ENCODE measurements at regions not wholly inside any gene's neighbourhood (a gene's known extent, or its start where the extent isn't known, plus 50 kb on each side); places are given as distances from the start of the nearest gene placed in this dataset.

DNA sequence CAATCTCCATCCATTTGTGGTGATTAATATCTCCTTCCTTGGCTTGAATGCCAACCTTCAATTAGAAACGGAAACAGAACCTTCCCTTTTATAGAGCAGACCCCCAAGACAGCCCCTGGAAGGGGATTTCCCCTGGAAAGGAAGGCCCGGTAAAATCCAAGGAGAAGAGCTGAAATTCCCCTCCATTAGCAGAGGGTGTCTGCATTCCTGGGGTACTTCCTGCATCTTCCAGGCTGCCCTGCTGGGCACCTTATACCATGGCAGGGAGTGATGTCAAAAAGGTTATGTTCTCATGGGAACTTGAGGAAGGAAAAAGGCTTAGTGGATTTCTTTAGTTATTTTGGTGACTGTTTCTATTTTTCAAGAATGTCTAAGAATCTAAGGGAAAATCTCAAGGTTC lies 116.7 kb upstream of the NEO1 start:
- no peak for TF ChIP-seq CTCF (IDR thresholded peaks at IDR 0.05)

GRCh38 chr15:72934921-72935320 lies 117.3 kb upstream of the NEO1 start:
- no peak for TF ChIP-seq CTCF (IDR thresholded peaks at IDR 0.05)

DNA sequence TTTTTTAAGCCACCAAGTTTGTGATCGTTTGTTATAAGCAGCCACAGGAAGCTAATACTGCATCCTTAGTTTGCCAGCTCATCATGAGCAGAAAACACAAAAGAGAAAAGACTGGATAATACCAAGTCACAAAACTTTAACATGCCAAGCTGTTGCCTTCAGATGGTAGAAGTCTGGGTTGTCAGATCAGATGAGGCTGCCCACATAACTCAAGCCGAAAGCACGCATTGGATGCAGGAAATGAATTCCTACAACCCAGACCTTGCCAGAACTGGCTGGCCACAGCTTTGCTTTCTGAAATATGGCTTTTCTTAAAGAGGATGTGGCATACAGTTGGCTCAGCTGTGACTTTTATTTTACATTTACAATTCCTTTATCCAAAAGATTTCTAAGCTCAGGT lies 118.3 kb upstream of the NEO1 start:
- no peak for TF ChIP-seq CTCF (IDR thresholded peaks at IDR 0.05)

DNA sequence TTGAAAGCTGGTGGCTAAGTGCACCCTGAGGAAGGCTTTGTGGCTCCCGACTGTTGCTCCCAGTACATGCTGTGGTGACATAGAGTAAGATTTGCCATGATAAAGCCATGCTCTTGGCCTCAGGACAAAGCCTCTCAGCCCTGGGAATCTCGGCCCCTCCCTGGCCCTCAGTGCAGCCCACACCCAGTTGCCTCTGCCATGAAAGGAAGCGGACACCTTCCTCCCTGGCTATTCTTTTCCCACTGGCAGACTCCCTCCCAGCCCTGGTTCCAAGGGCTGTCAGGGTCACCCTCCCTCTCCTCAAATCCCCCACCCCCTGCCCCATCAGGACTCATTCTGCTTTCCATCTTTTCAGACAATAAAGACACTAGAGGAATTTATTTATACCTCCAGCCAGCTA lies 119.8 kb upstream of the NEO1 start:
- TF ChIP-seq CTCF (IDR thresholded peaks at IDR 0.05), result no peak

GRCh38 chr15:72927451-72927850 lies 124.8 kb upstream of the NEO1 start:
- no peak for TF ChIP-seq CTCF (IDR thresholded peaks at IDR 0.05)

DNA sequence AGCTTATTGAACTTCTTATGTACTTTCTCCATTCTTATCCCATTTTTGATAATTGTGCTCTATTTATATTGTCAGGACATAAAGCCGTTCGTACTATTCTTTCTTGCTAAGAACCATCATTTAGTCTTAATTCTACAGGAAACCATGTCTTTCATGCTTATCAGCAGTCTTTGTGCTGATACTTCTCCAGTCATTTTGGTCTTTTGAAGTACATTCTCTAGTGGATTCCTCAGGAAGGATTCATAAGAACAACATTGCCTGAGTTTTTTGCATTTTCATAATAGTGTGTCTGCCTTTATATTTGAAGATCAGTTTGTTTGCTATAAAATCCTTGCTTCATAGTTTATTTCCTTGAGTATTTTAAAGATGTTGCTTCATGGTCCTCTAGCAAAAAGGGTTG lies 126.6 kb upstream of the NEO1 start:
- TF ChIP-seq CTCF (IDR thresholded peaks at IDR 0.05), result no peak

DNA sequence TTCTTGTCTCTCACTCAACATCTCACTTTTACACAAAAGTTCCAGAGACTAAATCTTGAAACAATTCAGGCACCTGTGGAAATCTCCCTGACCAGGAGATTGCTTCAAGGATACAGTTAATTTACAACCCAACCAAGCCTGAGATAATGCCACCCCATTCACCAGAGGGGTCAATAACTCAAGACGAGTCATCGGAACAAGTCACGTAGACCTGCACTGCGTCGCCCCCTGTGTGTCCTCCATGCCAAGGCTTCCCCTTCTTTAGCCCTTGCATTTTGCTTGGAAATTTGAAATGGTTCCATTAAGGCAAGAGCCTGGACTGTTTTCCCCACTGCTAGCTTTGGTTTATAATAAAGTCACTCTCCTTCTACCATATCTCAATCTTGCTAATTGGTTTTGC lies 129.0 kb upstream of the NEO1 start:
- TF ChIP-seq CTCF (IDR thresholded peaks at IDR 0.05), result no peak

DNA sequence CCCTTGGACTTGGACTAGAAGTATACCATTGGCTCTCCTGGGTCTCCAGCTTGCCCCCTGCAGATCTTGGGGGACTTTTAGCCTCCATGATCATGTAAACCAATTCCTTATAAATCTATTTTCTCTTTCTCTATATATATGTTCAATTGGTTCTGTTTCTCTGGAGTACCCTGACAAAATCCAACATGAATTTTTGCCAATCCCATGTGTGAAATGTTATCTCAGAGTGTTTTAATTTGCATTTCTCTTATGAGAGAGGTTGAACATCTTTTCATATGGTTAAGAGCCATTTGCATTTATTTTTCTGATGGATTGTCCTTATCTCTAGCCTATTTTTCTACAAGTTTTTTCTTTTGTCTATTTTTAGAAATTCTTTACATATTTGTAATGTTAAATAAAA lies 131.7 kb upstream of the NEO1 start:
- no peak for TF ChIP-seq CTCF (IDR thresholded peaks at IDR 0.05)
